Left renal pelvis (tissue), 4 donors: ENCODE measurements at regions not wholly inside any gene's neighbourhood (a gene's known extent, or its start where the extent isn't known, plus 50 kb on each side); places are given as distances from the start of the nearest gene placed in this dataset.

Experiments used
- DNase-seq, 4 donors: peaks; one replicate each; pipeline ENCODE4 v3.0.0-alpha.2; 2013; ENCODE audit warnings: low read depth in 4 of 4, low spot score in 3 of 4

DNA sequence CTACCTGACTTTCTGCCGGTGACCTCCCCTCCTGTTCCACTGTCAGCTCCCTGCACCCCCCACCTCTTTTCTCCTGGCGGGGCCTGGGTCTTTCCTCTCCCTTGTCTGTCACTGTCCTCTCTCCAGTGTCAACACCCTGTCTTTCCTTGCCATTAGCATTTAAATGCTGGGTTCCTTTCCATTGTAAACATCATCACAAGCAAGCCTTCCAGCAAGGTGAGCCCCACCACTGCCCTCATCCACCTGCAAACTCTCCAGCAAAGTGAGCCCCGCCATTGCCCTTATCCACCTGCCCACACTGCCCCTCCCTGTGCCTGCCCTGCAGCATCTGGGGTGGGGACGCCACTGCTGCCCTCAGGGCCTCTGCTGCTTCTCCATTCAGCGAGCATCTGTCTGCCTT is 195.0 kb downstream of the ENGASE start:
- no peak for DNase-seq

DNA sequence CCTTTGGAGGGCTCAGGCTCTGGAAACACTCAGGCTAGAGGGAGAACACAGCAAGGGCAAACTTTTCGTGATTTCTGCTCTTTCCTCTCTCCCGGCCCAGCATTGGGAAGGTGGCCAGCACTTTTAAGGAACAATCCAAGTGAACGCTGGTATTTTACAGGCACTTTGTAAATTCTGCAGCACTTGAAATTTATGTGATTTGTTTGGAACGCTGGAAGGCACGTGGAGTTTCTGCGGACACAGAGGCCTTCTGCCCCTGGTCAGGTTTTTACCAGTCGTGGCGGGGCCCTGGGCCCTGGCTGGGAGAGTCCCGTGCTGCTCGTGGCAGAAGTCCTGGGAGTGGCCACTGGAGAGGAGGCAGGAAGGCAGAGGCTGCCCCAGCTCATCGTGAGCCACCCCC is 188.6 kb downstream of the ENGASE start:
- DNase-seq = no peak

DNA sequence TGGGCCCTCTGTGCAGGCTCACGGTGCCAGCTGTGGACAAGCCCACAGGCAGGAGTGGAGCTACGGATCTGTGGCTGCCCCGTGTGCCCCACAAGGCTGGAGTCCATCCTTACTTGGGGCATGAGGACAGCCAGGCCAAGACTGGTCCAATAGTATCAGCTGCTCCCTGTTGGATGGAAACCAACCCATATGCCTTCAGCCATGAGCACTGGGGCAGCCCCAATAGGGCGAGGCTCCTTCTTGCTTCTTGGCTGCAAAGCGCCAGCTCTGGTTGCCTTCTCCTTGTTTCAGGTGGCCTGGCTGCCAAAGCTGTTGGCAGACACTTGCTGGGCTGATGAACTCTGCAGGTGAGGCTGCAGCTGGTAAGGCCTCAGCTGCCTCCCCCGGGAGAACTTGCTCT is 188.0 kb downstream of the ENGASE start:
- no peak for DNase-seq

DNA sequence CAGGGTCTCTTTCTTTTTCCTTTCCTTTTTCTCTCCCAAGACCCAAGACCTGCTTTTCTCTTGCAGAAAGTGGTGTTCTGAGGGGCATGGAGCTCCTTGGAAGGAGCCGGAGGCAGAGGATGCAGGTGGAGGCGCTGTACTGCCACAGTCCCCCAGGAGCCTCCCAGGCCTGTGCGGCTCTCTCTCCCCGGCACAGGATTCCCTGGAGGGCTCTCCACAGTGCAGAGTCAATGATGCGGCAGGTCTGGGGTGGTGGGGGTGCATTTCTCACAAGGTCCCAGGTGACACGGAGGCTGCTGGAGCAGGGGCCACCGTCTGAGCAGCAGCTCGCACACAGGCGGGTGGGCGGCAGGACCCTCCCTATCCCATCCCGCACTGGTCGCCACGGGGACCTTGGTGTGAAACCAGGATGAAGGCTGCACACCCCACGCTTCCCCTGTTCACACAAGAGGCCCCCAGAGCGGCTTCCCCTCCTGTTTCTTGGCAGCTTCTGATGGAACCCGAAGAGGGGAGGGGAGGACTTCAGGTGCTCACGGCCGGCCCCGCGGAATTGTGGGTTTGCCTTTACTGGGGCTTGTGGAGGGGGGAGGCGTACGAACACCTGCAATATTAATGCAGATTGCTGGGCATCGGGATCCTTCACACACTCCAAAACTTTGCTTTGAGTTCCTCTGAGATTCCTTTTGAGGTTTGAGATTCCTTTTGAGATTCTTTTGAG is 186.9 kb downstream of the ENGASE start:
- no peak for DNase-seq

DNA sequence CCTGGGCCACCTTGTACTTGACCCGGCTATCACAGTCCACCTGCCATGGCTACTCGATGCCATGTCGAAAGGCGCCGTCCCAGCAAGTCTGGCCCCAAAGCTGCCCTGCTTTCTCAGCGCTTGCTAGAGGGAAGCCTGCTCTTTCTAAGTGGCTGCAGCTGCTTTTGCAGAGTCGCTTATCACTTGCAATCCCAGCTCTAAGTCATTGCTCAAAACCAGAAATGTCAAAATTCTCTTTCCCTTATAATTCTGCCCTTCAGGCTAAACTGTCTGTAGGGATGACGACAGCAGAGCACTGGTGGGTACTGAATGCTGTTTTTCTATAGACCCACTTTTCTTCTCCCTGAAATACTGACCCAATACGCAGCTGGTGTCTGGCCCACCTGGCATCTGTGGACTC is 184.2 kb downstream of the ENGASE start:
- DNase-seq = no peak

DNA sequence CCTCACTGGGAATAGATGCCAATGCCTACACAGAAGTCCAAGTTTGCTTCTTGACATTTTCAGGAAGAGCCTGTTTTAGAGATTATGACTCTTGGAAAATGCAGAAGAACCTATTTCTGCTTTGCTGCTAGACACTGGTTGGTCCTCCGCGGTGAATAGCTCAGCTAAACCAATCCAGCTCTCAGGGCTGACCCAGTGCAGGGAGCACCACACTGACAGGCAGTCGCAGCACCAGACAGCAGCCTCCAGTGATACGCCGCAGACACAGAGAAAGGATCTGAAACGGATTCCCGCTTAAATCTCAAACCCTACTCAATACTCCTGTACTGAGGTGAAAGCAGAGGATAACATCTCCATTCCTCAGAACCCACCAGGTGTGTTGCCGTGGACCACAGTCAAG is 183.4 kb downstream of the ENGASE start:
- DNase-seq = no peak

DNA sequence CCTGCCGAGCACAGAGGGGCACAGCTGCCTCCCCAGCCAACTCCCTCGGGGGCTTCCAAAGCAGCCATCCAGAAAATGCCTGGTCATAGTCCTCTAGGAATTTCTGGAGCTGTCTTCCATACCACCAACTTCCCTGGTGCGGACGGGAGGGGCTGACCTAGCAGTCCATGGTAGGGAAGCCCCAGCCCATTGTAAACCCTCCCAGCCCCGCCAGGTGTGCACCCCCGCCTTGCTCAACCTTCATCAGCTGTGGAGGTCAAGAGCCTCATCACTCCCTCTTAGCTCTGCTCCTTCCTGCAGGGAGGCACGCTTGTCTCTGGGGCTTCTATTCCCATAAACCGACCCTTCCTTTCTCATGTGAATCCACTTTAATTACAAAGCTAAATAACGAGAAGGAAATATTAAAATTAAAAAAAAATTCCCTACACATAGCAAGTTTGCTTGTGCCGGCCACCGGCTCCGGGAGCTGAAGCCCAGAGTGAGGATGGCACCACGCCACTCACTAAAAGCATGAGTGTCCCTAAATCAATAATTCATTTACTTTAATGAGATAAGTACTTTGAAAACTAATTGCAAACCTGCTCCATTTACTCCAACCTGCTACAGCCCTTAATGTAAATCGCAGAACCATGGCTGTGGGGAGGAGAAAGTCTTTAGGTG is 181.4 kb downstream of the ENGASE start:
- DNase-seq = no peak

DNA sequence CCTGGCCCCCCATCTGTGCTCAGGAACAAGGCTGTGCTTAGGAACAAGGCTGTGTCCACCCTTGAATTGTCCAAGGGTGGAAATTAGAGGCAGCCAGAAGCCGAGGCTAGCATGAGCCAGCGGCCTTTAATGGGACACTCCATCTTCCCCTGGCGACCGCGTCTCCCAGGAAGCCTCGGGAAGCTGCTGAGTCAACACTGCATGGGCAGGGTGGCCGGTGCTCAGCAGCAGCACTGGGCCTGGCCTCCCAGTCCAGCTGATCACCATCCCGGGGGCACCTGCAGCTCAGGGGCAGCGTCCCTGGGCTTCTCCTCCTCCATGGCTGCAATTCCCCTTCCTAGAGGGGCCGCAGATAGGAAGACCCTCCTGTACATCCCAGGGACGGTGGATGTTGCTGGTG is 180.8 kb downstream of the ENGASE start:
- DNase-seq = no peak

DNA sequence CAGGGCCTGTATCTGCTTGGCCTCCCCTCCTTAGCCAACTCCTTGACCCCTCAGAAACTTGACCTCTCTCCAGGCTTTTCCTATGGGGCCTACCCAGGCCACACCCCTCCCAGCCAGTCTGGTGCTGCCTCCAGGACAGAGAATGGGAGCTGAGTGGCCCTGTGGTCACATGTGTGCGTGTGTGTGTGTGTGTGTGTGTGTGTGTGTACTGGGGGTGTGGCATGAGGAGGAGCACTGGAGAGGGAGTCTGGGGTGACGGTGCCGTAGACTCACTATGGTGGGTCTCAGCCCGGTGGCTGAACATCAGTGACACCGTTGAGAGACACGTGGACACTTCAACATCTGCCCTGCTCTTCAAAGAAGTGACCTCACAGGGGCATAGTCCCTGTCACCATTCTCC is 180.4 kb downstream of the ENGASE start:
- DNase-seq = no peak

DNA sequence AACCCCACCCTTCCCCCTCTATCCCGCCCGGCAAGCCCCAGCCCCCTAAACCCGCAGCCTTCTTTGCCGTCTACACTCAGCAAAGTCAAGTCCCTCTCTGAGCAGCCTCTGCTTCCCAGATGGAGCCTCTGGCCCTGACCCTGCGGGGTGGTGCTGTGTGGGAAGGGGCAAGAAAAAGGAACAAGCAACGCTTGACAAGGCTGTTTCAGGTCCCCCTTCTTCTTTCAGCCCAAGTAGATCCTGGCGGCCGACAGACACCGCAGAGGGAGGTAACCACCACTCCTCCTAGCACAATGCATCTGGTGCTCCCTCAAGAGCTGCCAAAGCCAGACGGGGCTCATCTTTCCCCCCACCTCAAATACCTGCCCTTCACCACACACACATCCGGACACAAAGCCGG is 178.3 kb downstream of the ENGASE start:
- DNase-seq = no peak

DNA sequence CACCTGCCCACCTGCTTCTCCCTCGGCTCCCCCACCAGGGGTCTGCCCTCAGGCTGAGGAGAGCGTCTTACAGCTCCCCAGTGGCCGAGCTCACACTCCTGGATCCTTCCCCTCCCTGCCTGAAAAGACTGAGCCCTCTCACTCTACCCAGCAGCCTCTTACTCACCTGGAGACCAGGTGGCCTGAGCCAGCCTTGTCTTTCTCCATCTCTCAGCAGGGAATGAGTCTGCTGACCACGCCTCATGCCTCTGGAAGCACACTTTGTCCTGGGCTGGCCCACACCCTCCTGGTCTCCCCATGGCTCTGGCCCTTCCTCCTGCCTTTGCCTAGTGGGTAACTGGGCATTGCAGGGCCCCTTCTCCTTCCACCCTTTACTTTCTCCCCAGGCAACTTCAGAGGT is 177.2 kb downstream of the ENGASE start:
- DNase-seq = no peak

DNA sequence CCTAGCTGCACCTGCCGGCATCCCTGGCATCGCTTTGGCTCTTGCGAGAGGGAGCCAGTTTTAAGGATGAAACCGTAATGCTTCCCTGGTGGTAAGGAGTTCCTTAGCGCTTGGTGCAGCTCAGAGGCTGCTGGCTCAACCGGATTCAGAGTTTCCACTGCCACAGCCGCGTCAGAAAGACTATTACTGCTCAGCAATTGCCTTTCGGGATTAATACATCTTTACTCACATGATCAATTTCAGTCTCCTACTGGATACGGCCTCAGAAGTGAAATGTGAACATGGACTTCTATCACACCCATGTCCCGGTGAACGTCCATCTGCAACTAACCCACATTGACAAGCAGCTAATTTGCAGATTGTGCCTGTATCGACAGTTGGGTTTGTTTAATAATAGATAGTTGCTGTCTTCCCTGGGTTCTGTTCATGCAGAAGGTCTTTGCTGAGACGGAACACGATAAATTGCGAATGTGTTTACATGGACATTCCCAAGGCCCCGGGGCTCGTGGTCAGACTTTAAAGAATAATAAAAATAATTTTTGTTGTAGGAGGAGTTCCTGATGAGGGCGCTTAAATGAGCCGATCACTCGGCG is 175.4 kb downstream of the ENGASE start:
- no peak for DNase-seq

DNA sequence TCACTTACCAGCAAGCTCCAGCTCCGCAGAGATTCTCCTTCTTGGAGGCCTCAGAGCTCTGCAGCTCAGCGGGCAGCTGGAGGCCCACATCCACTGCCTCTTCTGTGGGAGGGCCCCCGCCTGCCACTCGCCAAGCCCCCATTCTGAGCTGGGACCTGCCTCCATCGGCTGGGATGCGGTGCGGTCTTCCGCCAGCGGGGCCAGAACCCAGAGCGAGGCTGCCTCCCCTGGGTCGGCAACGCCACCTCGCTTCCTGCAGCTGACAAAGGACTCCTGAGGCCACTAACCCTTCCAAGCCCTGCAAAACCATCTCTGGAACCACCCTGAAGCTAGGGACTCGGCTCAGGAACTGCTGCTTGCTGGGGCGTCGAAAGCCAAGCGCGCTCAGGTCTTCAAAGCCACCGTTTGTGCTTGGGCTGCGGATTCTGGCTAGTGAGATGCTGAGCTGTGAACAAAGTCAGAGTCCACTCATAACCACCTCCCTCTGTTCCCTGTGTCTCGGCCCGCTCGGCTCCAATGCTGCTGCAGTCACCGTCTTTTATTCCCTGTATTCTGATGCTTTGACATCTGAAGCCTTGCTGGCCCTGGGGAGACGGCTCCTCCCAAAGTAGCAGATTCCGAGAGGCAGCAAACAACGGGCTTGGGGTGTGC is 174.3 kb downstream of the ENGASE start:
- no peak for DNase-seq

DNA sequence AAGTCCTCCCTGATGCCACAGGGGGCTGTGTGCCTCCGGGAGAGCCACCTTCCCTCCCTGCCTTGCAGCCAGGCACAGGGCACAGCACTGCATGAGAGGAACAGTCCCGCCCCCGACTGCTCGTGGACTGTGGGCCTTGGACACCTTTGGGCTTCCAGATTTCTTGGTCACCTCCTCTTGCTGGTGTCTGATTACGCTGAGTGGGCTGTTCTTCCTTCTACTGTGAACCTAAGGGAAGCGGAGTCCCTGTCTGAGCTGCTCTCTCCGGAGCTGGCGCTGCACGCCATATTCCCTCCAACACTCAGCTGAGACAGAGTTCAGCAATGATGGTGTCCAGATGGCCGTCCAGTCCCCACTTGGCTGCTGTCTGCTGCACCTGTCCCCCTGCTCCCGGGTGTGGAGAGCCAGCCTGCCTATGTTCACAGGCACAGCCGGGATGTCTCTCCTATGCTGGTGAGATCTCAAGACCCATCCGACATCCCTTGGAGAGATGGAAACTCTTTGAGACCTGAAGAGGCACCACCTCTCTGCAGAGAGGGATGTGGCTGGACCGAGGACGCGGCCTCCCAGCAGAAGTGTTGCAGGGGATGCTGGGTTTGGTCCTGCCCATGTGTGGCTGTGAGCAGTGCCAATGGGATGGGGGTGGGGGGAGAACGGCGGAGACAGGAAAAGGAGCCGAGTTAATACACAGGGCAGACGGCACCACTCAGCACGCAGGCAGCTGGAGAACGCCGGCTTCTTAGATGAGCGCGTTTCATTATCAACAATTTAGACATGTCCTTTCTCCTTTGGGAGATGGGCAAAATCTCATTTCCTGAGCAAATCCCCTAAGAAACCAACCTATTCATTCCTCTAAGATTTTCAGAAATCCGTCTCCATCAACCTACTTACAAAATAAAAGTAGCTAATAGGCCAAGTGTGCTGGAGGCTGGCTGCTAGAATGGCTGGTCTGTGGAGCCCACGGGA is 171.9 kb downstream of the ENGASE start:
- no peak for DNase-seq

DNA sequence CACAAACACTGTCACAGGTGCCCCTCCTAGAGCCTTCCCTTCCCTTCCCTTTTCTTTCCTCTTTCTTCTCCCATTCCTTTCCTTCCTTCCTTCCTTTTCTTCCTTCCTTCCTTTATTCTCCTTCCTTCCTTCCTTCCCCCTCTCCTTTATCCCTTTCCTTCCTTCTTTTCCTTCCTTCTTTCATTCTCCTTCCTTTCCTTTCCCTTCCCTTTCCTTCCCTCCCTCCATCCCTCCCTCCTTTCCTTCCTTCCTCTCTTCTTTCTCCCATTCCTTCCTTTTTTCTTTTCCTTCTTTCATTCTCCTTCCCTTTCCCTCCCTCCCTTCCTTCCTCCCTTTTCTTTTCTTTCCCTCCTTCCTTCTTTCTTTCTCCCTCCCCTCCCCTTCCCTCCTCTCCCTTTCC is 170.0 kb downstream of the ENGASE start:
- no peak for DNase-seq

DNA sequence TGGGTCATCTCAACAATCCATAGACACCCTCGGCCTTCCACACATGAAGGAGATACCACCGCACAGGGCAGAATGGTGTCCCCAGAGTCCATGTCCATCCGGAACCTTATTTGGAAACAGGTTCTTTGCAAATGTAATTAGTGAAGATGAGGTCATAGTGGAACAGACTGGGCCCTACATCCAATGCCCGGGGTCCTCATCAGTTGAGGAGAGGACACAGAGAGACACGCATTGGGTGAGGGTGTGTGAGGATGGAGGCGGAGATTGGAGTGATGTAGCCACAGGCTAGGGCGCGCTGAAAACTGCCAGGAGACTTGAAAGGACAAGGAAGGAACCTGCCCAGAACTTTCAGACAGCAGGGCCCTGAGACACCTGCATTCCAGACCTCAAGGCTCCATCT is 169.4 kb downstream of the ENGASE start:
- DNase-seq = no peak

DNA sequence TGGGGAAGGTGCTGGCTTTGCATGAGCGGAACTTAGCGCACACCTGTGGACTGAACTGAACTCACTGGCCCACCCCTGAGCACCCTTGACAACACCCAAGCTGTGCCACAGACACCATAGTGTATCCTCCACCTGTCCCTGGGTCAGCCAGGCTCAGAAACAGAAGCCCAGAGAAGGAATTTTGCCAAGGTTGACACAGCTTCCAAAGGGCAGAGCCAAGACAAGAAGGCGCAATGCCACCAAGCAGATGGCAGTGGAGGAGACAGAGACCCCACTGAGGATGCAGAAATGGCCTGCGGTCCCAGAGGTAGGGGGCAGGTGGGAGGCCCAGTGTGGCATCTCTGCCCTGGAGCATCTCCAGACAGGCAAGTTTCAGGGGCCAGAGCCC is 169.0 kb downstream of the ENGASE start:
- no peak for DNase-seq

DNA sequence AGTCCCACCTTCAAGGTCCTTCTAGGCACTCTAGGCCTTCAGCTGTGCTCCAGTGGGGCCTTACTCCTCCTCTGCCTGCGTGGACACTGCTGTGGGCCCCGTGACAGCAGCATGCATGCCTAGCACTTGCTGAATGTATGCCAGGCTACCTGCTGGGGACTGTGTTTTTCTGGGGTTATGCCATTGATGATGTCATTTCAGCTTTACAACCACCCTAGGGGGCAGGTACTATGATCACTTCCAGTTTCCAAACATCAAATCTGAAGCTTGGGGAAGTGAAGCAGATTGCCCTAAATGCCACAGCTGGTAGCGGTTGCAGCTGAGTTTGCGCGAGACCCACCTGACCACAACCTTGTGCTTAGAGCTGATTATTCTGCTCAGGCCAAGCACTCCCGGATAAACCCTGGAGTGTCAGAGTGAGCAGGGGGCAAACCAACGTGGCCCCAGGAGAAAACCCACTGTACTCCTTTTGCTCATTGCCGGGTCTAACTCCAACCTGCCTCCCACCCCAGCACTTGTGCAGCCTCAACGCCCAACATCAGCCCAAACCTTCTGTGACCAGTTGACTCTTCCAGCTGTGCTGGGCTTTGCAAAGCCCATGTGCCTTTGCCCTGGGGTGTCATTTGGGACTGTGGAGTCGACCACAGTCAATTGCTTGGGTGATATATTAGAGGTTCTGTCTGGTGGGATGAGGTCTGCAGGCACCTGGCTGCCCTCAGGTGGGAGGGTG is 168.4 kb downstream of the ENGASE start:
- no peak for DNase-seq

DNA sequence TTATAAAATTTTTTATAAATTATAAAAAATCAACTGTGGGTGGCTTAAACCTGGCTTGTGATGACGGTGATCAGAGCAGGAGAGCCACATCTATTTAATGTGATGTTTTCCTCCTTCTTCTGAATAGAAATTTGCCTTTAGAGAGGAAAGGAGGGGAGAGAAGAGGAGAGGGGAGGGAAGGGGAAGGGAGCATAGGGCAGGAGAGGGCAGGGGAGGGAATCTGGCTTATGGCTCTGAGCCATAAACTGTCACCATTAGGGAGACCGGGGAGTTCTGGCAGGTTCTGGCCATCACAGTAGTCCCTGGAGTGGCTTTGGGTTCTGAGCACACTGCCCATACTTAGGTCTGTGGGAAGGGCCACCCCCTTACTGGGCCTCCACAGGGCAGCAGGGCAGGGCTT is 167.8 kb downstream of the ENGASE start:
- no peak for DNase-seq

DNA sequence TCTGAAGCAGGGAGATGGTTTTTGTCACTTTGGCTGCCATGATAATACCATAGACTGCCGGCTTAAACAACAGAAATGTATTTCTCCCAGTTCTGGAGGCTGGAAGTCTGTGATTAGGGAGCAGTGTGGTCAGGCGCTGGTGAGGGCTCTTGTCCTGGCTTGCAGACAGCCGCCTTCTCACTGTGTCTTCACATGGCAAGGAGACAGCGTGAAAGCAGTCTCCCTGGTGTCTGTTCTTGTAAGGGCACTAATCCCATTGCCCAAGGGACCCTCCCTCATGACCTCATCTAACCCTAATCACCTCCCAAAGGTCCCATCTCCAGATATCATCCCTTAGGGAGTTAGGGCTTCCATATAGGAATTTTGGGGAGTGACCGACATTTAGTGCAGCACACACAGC is 167.0 kb downstream of the ENGASE start:
- no peak for DNase-seq
